ENCODE measurements at regions not wholly inside any gene's neighbourhood (a gene's known extent, or its start where the extent isn't known, plus 50 kb on each side); places are given as distances from the start of the nearest gene placed in this dataset.

- Histone ChIP-seq H3K36me3 (ENCODE audit: insufficient read depth, low read length, poor library complexity, severe bottlenecking) (no peaks in the 10 kb centered on the region), H3K4me3 (ENCODE audit: low read depth, low read length, poor library complexity, severe bottlenecking) (no peak overlapping the region), H3K9me3 (ENCODE audit: low read depth, low read length, poor library complexity, severe bottlenecking) (no peaks in the 10 kb centered on the region), H3K27me3 (replicated peaks; ENCODE audit: insufficient read depth, low read depth, low read length, poor library complexity) (no peaks in the 10 kb centered on the region), H3K4me1 (ENCODE audit: insufficient read depth, low read length, poor library complexity, severe bottlenecking) (no peaks in the 10 kb centered on the region), H3K27ac (ENCODE audit: low read depth, low read length, poor library complexity, severe bottlenecking) (no peak overlapping the region)
- DNase-seq (ENCODE audit: low spot score) = no peak
- ChIA-PET CTCF (no interaction called here), POLR2A (ENCODE audit: low non-redundant PET) (no interaction called here)
- BruUV-seq (replicated peaks) = no TSS peak
- intact Hi-C loops (cut with micrococcal nuclease; ENCODE audit: unreplicated experiment) = no loop called here
- TF ChIP-seq EZH2 (IDR thresholded peaks at IDR 0.05; ENCODE audit: borderline replicate concordance, low read depth, low read length, poor library complexity, severe bottlenecking) (no peak), CTCF (conservative IDR thresholded peaks at IDR 0.05; ENCODE audit: low read depth, low read length) (no peak)
Measured at GRCh38 chr19:30315159-30315558, 57.0 kb upstream of the ZNF536 start.

DNA sequence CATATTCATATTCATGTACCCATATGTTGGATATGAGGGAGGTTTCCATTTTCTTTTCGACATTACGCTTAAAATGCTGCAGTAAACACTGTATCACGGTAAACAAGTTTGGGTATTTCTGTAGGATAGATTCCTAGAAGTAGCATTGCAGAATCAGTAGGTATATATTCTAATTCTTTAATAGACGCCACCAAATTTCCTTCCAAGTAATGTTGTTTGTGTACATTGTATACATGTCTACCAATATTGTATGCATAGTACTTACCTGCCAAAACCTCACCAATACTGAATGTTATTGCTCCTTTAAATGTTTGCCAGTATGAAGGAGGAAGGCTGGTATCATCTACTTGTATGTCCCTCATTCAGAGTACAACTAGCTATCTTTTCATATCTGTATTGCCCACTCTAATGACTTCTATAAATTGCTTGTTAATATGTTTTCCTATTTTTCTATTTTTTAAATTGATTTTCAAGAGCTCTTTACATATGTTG is 56.1 kb upstream of the ZNF536 start:
- DNase-seq (ENCODE audit: low spot score) = no peak
- H3K27me3 ChIP-seq (replicated peaks; ENCODE audit: insufficient read depth, low read depth, low read length, poor library complexity) = no peaks in the 10 kb centered on the region
- CTCF ChIA-PET = no interaction called here
- BruUV-seq (replicated peaks) = no TSS peak
- POLR2A ChIA-PET (ENCODE audit: low non-redundant PET) = no interaction called here
- no peak overlapping the region for H3K27ac ChIP-seq (ENCODE audit: low read depth, low read length, poor library complexity, severe bottlenecking)
- no peaks in the 10 kb centered on the region for H3K9me3 ChIP-seq (ENCODE audit: low read depth, low read length, poor library complexity, severe bottlenecking)
- H3K4me3 ChIP-seq (ENCODE audit: low read depth, low read length, poor library complexity, severe bottlenecking) = no peak overlapping the region
- H3K36me3 ChIP-seq (ENCODE audit: insufficient read depth, low read length, poor library complexity, severe bottlenecking) = no peaks in the 10 kb centered on the region
- TF ChIP-seq EZH2 (IDR thresholded peaks at IDR 0.05; ENCODE audit: borderline replicate concordance, low read depth, low read length, poor library complexity, severe bottlenecking) (no peak), CTCF (conservative IDR thresholded peaks at IDR 0.05; ENCODE audit: low read depth, low read length) (no peak)
- intact Hi-C loops (cut with micrococcal nuclease; ENCODE audit: unreplicated experiment) = no loop called here
- no peaks in the 10 kb centered on the region for H3K4me1 ChIP-seq (ENCODE audit: insufficient read depth, low read length, poor library complexity, severe bottlenecking)

DNA sequence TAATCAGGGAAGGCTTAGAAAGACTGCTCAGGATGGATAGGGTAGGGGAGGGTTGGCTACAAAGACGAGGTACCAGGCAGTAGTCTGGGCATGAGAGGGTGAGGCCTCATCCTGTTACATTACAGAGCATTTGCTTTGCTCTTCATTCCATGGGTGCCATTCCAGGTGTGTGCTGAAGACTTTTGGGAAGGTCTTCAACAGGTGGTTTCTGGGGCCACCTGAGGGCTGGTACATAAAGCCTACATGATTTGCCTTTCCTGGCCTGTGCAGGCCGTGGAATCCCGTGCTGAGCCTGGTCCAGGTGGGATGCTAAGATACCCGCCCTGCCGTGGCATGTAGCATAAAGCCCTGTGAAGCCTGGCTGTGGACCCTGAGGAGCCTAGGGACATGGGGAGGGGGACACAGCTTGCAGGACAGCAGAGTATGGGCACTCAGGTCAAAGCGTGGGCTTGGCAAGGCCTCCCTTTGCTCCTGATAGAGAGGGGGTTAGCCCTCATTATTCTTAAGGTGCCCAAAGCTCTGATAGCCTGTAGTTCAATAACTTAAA is 55.6 kb upstream of the ZNF536 start:
- no peaks in the 10 kb centered on the region for H3K9me3 ChIP-seq (ENCODE audit: low read depth, low read length, poor library complexity, severe bottlenecking)
- ChIA-PET POLR2A (ENCODE audit: low non-redundant PET) (no interaction called here), CTCF (no interaction called here)
- no peak overlapping the region for H3K27ac ChIP-seq (ENCODE audit: low read depth, low read length, poor library complexity, severe bottlenecking)
- no peaks in the 10 kb centered on the region for H3K27me3 ChIP-seq (replicated peaks; ENCODE audit: insufficient read depth, low read depth, low read length, poor library complexity)
- no peaks in the 10 kb centered on the region for H3K36me3 ChIP-seq (ENCODE audit: insufficient read depth, low read length, poor library complexity, severe bottlenecking)
- H3K4me1 ChIP-seq (ENCODE audit: insufficient read depth, low read length, poor library complexity, severe bottlenecking) = no peaks in the 10 kb centered on the region
- no peak for DNase-seq (ENCODE audit: low spot score)
- intact Hi-C loops (cut with micrococcal nuclease; ENCODE audit: unreplicated experiment) = no loop called here
- BruUV-seq (replicated peaks) = no TSS peak
- no peak overlapping the region for H3K4me3 ChIP-seq (ENCODE audit: low read depth, low read length, poor library complexity, severe bottlenecking)
- TF ChIP-seq CTCF (conservative IDR thresholded peaks at IDR 0.05; ENCODE audit: low read depth, low read length) = no peak
- TF ChIP-seq EZH2 (IDR thresholded peaks at IDR 0.05; ENCODE audit: borderline replicate concordance, low read depth, low read length, poor library complexity, severe bottlenecking) = no peak
